AG04449 (cell line): ENCODE measurements at regions not wholly inside any gene's neighbourhood (a gene's known extent, or its start where the extent isn't known, plus 50 kb on each side); places are given as distances from the start of the nearest gene placed in this dataset.

Source experiments
- CTCF ChIA-PET: fragments of 350-600 bp; formaldehyde crosslinking; extraction: SDS; loops from one replicate; lab custom pipeline; 2021; ENCODE audit warnings: antibody characterized with exemption; lab: Yijun Ruan, JAX
- POLR2A ChIA-PET: fragments of 400-600, 350-600 bp; formaldehyde crosslinking; extraction: SDS; loops from one replicate; lab custom pipeline; 2020; ENCODE audit warnings: antibody characterized with exemption, inconsistent platforms; lab: Yijun Ruan, JAX
- DNase-seq: peaks from one replicate; pipeline ENCODE4 v3.0.0-alpha.2; 2010; ENCODE audit warnings: low read depth, low spot score
- H3K4me3 ChIP-seq: 2 replicates; pipeline ENCODE4 v1.5.1; 2011; ENCODE audit warnings: low read depth, mild to moderate bottlenecking, control low read depth, low read length
- CTCF ChIP-seq: IDR thresholded peaks from one replicate; pipeline ENCODE4 v1.5.1; 2011; ENCODE audit warnings: mild to moderate bottlenecking, moderate library complexity, low read length, control low read depth, inconsistent platforms; ENCODE audit not compliant: insufficient read depth; ENCODE audit errors: missing control alignments

GRCh38 chr5:165705960-165706359 is 2200.5 kb downstream of the MAT2B start:
- CTCF ChIA-PET = no interaction called here
- no peak overlapping the region for H3K4me3 ChIP-seq
- no peak for TF ChIP-seq CTCF
- POLR2A ChIA-PET = no interaction called here
- no peak for DNase-seq

- ChIA-PET POLR2A (no interaction called here), CTCF (no interaction called here)
- TF ChIP-seq CTCF = no peak
- no peak for DNase-seq
- H3K4me3 ChIP-seq = no peak overlapping the region
Observed at GRCh38 chr5:165712011-165712410, 2206.6 kb downstream of the MAT2B start.

- H3K4me3 ChIP-seq = no peak overlapping the region
Observed at GRCh38 chr5:165714598-165714997, 2209.2 kb downstream of the MAT2B start.

GRCh38 chr5:165720901-165721300 is 2215.5 kb downstream of the MAT2B start:
- no peak for TF ChIP-seq CTCF
- no peak overlapping the region for H3K4me3 ChIP-seq
- POLR2A ChIA-PET = no interaction called here
- CTCF ChIA-PET = no interaction called here
- no peak for DNase-seq

More at GRCh38 chr5:165714598-165714997, 2209.2 kb downstream of the MAT2B start:
- no peak for DNase-seq
- ChIA-PET CTCF (no interaction called here), POLR2A (no interaction called here)
- no peak for TF ChIP-seq CTCF

- no peak overlapping the region for H3K4me3 ChIP-seq
- POLR2A ChIA-PET = no interaction called here
- CTCF ChIA-PET = no interaction called here
- no peak for DNase-seq
- no peak for TF ChIP-seq CTCF
Observed at GRCh38 chr5:165722401-165722800, 2217.0 kb downstream of the MAT2B start.

GRCh38 chr5:165723931-165724330 is 2218.5 kb downstream of the MAT2B start:
- ChIA-PET POLR2A (no interaction called here), CTCF (no interaction called here)
- no peak for DNase-seq
- no peak overlapping the region for H3K4me3 ChIP-seq
- TF ChIP-seq CTCF = no peak
